Adrenal gland (tissue), 5 donors: ENCODE measurements at regions not wholly inside any gene's neighbourhood (a gene's known extent, or its start where the extent isn't known, plus 50 kb on each side); places are given as distances from the start of the nearest gene placed in this dataset.

Experiments
- CTCF ChIP-seq, 6 experiments: fragments of 450-650 bp in 4 of 6; fragments of 200-600 bp in 2 of 6; sonication (generic) in 1 of 6; IDR thresholded peaks; 1 replicate in 5 of 6; 2 replicates in 1 of 6; pipeline versions ENCODE4 v1.5.1 to v1.8.0; 2016 to 2021; ENCODE audit warnings: antibody characterized with exemption in 6 of 6, mild to moderate bottlenecking in 2 of 6, moderate library complexity in 1 of 6
- POLR2A ChIP-seq, 2 donors: fragments of 450-650 bp; IDR thresholded peaks; one replicate each; pipeline ENCODE4 v1.6.1; 2017; ENCODE audit warnings: antibody characterized with exemption in 2 of 2, mild to moderate bottlenecking in 2 of 2, moderate library complexity in 1 of 2
- donor health status: DM: no; HTN: no; CAD: no.

GRCh38 chr2:49801898-49802450 is 647.7 kb upstream of the FSHR start:
- no peak for TF ChIP-seq POLR2A (IDR thresholded peaks at IDR 0.05)
- no peak for TF ChIP-seq CTCF (IDR thresholded peaks at IDR 0.05)
